Sigmoid colon (tissue), 6 donors: ENCODE measurements at regions not wholly inside any gene's neighbourhood (a gene's known extent, or its start where the extent isn't known, plus 50 kb on each side); places are given as distances from the start of the nearest gene placed in this dataset.

Experiments
- DNase-seq: peaks from one replicate; pipeline ENCODE4 v3.0.0-alpha.2; 2019
- H3K27ac ChIP-seq, 4 donors: fragments of 200-600 bp; sonication (generic); one replicate each; pipeline ENCODE4 v1.5.1; 2016 to 2019; ENCODE audit warnings: mild to moderate bottlenecking in 1 of 4
- H3K27me3 ChIP-seq, 3 donors: fragments of 200-600 bp; sonication (generic); one replicate each; pipeline ENCODE4 v1.5.1; 2019; ENCODE audit warnings: mild to moderate bottlenecking in 1 of 3
- H3K36me3 ChIP-seq, 4 donors: fragments of 200-600 bp; sonication (generic); one replicate each; pipeline ENCODE4 v1.5.1; 2016 to 2019
- H3K4me1 ChIP-seq, 4 donors: fragments of 200-600 bp; sonication (generic); one replicate each; pipeline ENCODE4 v1.5.1; 2017 to 2019
- H3K4me3 ChIP-seq, 4 donors: fragments of 200-600 bp; sonication (generic); one replicate each; pipeline ENCODE4 v1.5.1; 2017 to 2019; ENCODE audit warnings: mild to moderate bottlenecking in 2 of 4, moderate library complexity in 1 of 4
- H3K9me3 ChIP-seq, 4 donors: fragments of 200-600 bp in 3 of 4; sonication (generic) in 3 of 4; one replicate each; pipeline versions ENCODE4 v1.5.1 to v1.6.1; 2013 to 2019
- CTCF ChIP-seq, 4 experiments: fragments of 450-650 bp in 3 of 4; fragments of 200-600 bp in 1 of 4; IDR thresholded peaks; one replicate each; pipeline ENCODE4 v1.5.1; 2016 to 2019; ENCODE audit warnings: antibody characterized with exemption in 4 of 4, mild to moderate bottlenecking in 3 of 4, moderate library complexity in 2 of 4
- EP300 ChIP-seq, 4 donors: sonication (generic); formaldehyde crosslinking; IDR thresholded peaks; one replicate each; pipeline ENCODE4 v1.6.1; 2017; ENCODE audit warnings: antibody characterized with exemption in 4 of 4
- POLR2A ChIP-seq, 2 donors: fragments of 450-650 bp; IDR thresholded peaks; one replicate each; pipeline ENCODE4 v1.6.1; 2016; ENCODE audit warnings: antibody characterized with exemption in 2 of 2, mild to moderate bottlenecking in 2 of 2, moderate library complexity in 2 of 2
- POLR2AphosphoS5 ChIP-seq, 4 donors: sonication (generic); formaldehyde crosslinking; IDR thresholded peaks; one replicate each; pipeline ENCODE4 v1.6.1; 2017; ENCODE audit warnings: antibody characterized with exemption in 4 of 4
- WGBS, 2 donors: extraction: QIAGEN DNeasy Blood & Tissue Kit; methylation state at CpG; one replicate each; pipeline ENCODE4 v1.1.7; 2013; 5-methylcytosine and 5-hydroxymethylcytosine counted together
- intact Hi-C: fragments of 100-400 bp; cut with DNase I; formaldehyde crosslinking; loops from one replicate; pipeline ENCODE4 v1.15.1; 2023
- donor health status: healthy with polysubstance abuse.
- donor health status: healthy.

GRCh38 chr4:14862891-14863290 is 139.4 kb upstream of the CPEB2 start:
- Histone ChIP-seq H3K27me3 (no peaks in the 10 kb centered on the region), H3K27ac (peak overlapping the region; percentile 78 to 88 (median 83)), H3K4me1 (peaks cover 0 to 58% (median 46%) of the 10 kb centered on the region in 4 donors), H3K9me3 (no peaks in the 10 kb centered on the region), H3K4me3 (peak overlapping the region in 3 of 4 donors; percentile 7 to 16 (median 8)), H3K36me3 (no peaks in the 10 kb centered on the region)
- WGBS, 2 donors: 19 to 43% methylated on average over 33 of the region's 33 CpGs
- intact Hi-C loops: no loop called here
- peak; percentile 67 for DNase-seq
- no peak for TF ChIP-seq POLR2AphosphoS5 (IDR thresholded peaks at IDR 0.05)

- 75 to 83% methylated on average over 16 of the region's 16 CpGs for WGBS, 2 donors
- no peak for DNase-seq
- Histone ChIP-seq H3K36me3 (no peaks in the 10 kb centered on the region), H3K27ac (peak overlapping the region; percentile 78 to 88 (median 83)), H3K27me3 (no peaks in the 10 kb centered on the region), H3K4me3 (no peak overlapping the region), H3K4me1 (peaks cover 0 to 58% (median 50%) of the 10 kb centered on the region in 4 donors), H3K9me3 (no peaks in the 10 kb centered on the region)
- TF ChIP-seq EP300 (IDR thresholded peaks at IDR 0.05): peak in 1 of 4 donors; percentile 9
- TF ChIP-seq POLR2AphosphoS5 (IDR thresholded peaks at IDR 0.05): peak in 1 of 4 donors; percentile 60
- no peak for TF ChIP-seq CTCF (IDR thresholded peaks at IDR 0.05)
- TF ChIP-seq POLR2A (IDR thresholded peaks at IDR 0.05): no peak
- intact Hi-C loops: loop anchor here (2.0 kb wide), 1 partner anchor 139 kb away; the partner anchor contains the start of gene CPEB2
These were observed 138.6 kb upstream of the CPEB2 start for GRCh38 chr4:14863418-14864364.

GRCh38 chr4:14864365-14865030 is 137.8 kb upstream of the CPEB2 start:
- Histone ChIP-seq H3K27ac (peak overlapping the region; percentile 78 to 88 (median 83)), H3K4me3 (peak overlapping the region in 1 of 4 donors; percentile 14), H3K27me3 (no peaks in the 10 kb centered on the region), H3K4me1 (peaks cover 0 to 60% (median 53%) of the 10 kb centered on the region in 4 donors), H3K36me3 (no peaks in the 10 kb centered on the region), H3K9me3 (no peaks in the 10 kb centered on the region)
- intact Hi-C loops: loop anchor here (2.0 kb wide), 1 partner anchor 138 kb away; the partner anchor contains the start of gene CPEB2
- peak; percentile 87 for DNase-seq
- 41 to 79% methylated on average over 3 of the region's 3 CpGs for WGBS, 2 donors
- TF ChIP-seq POLR2A (IDR thresholded peaks at IDR 0.05) (no peak), EP300 (IDR thresholded peaks at IDR 0.05) (no peak), CTCF (IDR thresholded peaks at IDR 0.05) (no peak), POLR2AphosphoS5 (IDR thresholded peaks at IDR 0.05) (peak; percentile 46 to 75 (median 67))

- 69 to 75% methylated on average over 5 of the region's 5 CpGs for WGBS, 2 donors
- Histone ChIP-seq H3K36me3 (no peaks in the 10 kb centered on the region), H3K27ac (peak overlapping the region; percentile 78 to 88 (median 83)), H3K4me1 (peaks cover 4 to 65% (median 56%) of the 10 kb centered on the region in 4 donors), H3K27me3 (no peaks in the 10 kb centered on the region), H3K9me3 (no peaks in the 10 kb centered on the region), H3K4me3 (no peak overlapping the region)
- intact Hi-C loops: loop anchor here (2.0 kb wide), 1 partner anchor 138 kb away; the partner anchor contains the start of gene CPEB2
- DNase-seq: no peak
- no peak for TF ChIP-seq CTCF (IDR thresholded peaks at IDR 0.05)
- peak in 2 of 4 donors; percentile 7 to 11 for TF ChIP-seq EP300 (IDR thresholded peaks at IDR 0.05)
- TF ChIP-seq POLR2AphosphoS5 (IDR thresholded peaks at IDR 0.05): peak; percentile 23 to 67 (median 38)
These were observed 137.3 kb upstream of the CPEB2 start for GRCh38 chr4:14865031-14865366.

GRCh38 chr4:14865804-14866203 is 136.5 kb upstream of the CPEB2 start:
- TF ChIP-seq POLR2A (IDR thresholded peaks at IDR 0.05) (no peak), CTCF (IDR thresholded peaks at IDR 0.05) (no peak), POLR2AphosphoS5 (IDR thresholded peaks at IDR 0.05) (no peak), EP300 (IDR thresholded peaks at IDR 0.05) (no peak)
- intact Hi-C loops: loop anchor here (2.0 kb wide), 1 partner anchor 137 kb away; the partner anchor contains the start of gene CPEB2
- Histone ChIP-seq H3K9me3 (no peaks in the 10 kb centered on the region), H3K27ac (peak overlapping the region; percentile 78 to 88 (median 83)), H3K27me3 (no peaks in the 10 kb centered on the region), H3K4me3 (no peak overlapping the region), H3K4me1 (peaks cover 5 to 67% (median 56%) of the 10 kb centered on the region in 4 donors), H3K36me3 (no peaks in the 10 kb centered on the region)
- DNase-seq: no peak
